GM12878 (cell line): ENCODE measurements at regions not wholly inside any gene's neighbourhood (a gene's known extent, or its start where the extent isn't known, plus 50 kb on each side); places are given as distances from the start of the nearest gene placed in this dataset.

Source experiments
- CEBPZ ChIP-seq: fragments of 150-350 bp; IDR thresholded peaks from 2 replicates; pipeline ENCODE4 v1.6.1; 2016; ENCODE audit warnings: low read depth, low read length
- CHD4 ChIP-seq: fragments of 200-600 bp; sonication (generic); IDR thresholded peaks from 2 replicates; pipeline ENCODE4 v1.6.1; 2016; ENCODE audit warnings: mild to moderate bottlenecking
- IKZF1 ChIP-seq: fragments of 450-650 bp; conservative IDR thresholded peaks from 2 replicates; pipeline ENCODE4 v1.6.1; 2017; ENCODE audit warnings: antibody characterized with exemption, mild to moderate bottlenecking
- JUNB ChIP-seq: IDR thresholded peaks from 2 replicates; pipeline ENCODE4 v1.6.1; 2016; ENCODE audit warnings: antibody characterized with exemption, mild to moderate bottlenecking
- KDM1A ChIP-seq: fragments of 200-600 bp; sonication (generic); IDR thresholded peaks from 2 replicates; pipeline ENCODE4 v1.6.1; 2016; ENCODE audit warnings: borderline replicate concordance
- NKRF ChIP-seq: fragments of 450-650 bp; conservative IDR thresholded peaks from 2 replicates; pipeline ENCODE4 v1.6.1; 2017; ENCODE audit warnings: mild to moderate bottlenecking, moderate library complexity
- NRF1 ChIP-seq: conservative IDR thresholded peaks from 2 replicates; pipeline ENCODE4 v1.6.1; 2011; ENCODE audit warnings: mild to moderate bottlenecking, low read depth, low read length, improper control_type of control experiment
- SIX5 ChIP-seq: IDR thresholded peaks from 2 replicates; pipeline ENCODE4 v1.6.1; 2011; ENCODE audit warnings: mild to moderate bottlenecking, low read depth, low read length, moderate library complexity; ENCODE audit not compliant: severe bottlenecking
- SPI1 ChIP-seq: IDR thresholded peaks from 2 replicates; pipeline ENCODE4 v1.6.1; 2011; ENCODE audit warnings: low read depth, mild to moderate bottlenecking, low read length, moderate library complexity, borderline replicate concordance; ENCODE audit not compliant: insufficient read depth
- ZNF217 ChIP-seq: fragments of 450-650 bp; IDR thresholded peaks from 2 replicates; pipeline ENCODE4 v1.6.1; 2017; ENCODE audit warnings: antibody characterized with exemption, mild to moderate bottlenecking
- ZNF687 ChIP-seq: fragments of 450-650 bp; IDR thresholded peaks from 2 replicates; pipeline ENCODE4 v1.6.1; 2017; ENCODE audit warnings: mild to moderate bottlenecking, moderate library complexity

- TF ChIP-seq CEBPZ: no peak
- no peak for TF ChIP-seq CHD4
- TF ChIP-seq ZNF687: no peak
- TF ChIP-seq ZNF217: no peak
- TF ChIP-seq SIX5: no peak
- TF ChIP-seq IKZF1: no peak
- no peak for TF ChIP-seq NKRF
- TF ChIP-seq SPI1: no peak
- no peak for TF ChIP-seq JUNB
- no peak for TF ChIP-seq NRF1
- TF ChIP-seq KDM1A: no peak
Observed at GRCh38 chr1:238340989-238341388, 450.3 kb upstream of the ZP4 start (continued).
